ENCODE measurements at regions not wholly inside any gene's neighbourhood (a gene's known extent, or its start where the extent isn't known, plus 50 kb on each side); places are given as distances from the start of the nearest gene placed in this dataset.

DNA sequence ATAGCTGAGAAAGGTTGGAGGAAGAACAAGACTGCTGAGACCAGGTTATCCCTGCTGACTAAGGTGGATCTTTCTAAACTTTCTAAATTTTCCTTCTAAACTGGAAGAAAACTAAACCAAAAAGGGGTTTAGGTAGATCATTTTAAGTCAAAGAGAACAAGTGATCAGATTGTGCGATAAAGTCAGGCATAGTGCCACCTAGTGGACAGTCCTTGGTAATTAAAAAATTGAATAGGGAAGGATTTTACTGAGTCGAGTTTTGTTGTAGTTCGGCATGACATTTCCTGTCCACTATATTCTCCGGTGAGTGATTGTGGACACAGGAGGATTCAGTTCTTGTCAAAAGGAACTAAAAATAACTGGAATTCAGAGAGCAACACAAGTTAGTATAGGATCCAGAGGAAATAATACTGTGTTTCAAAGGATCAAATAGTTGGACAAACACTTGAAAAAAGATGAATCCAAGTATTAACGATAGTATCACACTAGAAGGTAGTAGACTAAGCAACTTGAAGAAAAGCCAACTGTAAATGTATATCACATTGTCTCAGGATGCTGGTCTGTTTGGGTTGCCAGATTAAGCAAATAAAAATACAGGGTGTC, 1236.4 kb downstream of the FAM181B start:
- DNase-seq: peak; percentile 65 to 87

DNA sequence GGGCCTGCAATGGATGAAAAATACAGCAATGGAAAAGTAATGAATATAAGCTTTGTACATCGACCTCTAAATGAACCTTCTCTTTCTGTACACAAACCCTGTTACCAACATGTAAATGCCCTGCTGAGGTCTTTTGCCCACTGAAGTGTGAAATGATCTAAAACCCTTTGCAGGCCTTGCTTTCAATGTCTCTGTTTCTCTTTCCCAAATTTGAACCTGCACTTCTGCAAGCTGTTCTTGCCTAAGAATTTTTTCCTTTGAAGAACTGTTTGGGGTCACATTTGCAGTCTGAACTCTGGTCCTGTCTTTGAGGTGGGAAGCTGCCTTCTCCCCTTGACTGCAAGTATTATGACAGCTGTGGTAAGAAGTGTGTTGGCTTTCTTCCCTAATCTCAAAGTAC, 1237.1 kb downstream of the FAM181B start:
- peak; percentile 95 to 97 for DNase-seq

DNA sequence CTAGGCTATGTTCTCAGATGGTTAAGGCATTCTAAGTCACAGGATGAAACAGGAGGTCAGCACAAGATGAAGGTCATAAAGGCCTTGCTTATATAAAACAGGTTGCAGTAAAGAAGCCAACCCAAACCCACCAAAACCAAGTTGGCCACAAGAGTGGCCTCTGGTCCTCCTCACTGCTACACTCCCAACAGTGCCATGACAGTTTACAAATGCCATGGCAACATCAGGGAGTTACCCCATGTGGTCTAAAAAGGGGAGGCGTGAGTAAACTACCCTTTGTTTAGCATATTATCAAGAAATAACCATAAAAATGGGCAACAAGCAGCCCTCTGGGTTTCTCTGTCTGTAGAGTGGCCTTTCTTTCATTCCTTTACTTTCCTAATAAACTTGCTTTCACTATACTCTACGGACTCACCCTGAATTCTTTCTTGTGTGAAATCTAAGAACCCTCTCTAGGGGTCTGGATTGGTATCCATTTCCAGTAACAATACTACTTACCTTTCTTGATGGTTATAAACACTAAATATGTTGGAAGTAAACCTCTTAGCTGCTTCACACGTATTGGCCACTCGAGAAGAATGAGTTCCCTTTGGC, 1237.9 kb downstream of the FAM181B start:
- DNase-seq: peak in 1 of 2 experiments; percentile 47

DNA sequence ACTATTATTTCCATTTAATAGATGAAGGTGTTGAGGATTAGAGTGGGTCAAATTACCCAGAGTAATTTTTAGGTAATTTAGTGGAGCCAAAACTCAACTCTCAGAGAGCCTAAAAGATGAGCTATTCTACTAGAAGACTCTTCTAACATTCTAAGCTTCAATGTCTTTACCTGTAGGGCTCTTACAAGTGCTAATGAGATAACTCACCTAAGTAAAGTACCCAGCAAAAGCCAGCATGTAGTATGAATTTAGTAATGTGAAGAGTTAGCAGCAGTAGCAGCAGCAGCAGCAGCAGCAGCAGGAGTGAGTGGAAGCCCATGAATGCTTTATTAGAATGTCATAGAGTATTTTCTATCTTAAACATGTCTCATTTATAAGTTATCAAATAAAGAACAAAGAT, 1239.2 kb downstream of the FAM181B start:
- DNase-seq: peak in 1 of 2 experiments; percentile 8

DNA sequence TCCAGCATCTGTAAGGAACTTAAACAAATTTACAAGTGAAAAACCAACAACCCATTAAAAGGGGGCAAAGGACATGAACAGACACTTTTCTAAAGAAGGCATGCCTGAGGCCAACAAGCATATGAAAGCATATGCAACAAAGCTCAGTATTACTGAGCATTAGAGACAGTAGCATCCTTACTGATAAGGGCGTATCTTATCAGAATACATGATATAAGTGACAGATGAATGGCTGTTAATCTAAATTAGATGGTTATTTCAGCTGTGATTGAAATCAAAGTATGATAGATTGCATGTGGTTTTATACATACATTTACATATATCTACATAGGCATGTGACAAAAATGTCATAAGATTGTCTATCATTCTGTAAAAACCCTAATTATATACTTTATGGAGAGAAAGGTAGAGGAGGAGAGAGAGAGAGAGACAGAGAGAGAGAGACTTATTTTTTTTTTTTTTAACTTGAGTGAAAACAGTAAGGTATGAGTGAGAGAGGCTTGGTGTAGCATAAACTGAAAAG, 1240.7 kb downstream of the FAM181B start:
- DNase-seq: peak; percentile 90 to 97

DNA sequence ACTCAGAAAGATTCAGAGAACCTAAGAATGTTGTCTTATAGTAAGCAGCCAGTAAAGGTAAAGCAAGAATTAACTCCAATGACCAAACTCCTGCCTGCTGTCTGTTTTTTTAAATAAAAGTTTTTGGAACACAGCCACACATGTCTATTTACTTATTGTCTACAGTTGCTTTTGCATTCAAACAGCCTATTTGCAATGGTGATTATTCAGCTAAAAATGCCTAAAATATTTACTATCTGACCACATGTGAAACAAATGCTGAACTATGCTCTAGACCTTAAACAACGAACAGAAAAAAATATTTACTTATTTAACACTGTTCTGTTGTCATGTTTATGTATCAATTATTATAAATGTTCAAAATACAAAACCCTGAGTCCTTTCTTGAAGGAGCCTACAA, 1246.6 kb downstream of the FAM181B start:
- DNase-seq: no peak

DNA sequence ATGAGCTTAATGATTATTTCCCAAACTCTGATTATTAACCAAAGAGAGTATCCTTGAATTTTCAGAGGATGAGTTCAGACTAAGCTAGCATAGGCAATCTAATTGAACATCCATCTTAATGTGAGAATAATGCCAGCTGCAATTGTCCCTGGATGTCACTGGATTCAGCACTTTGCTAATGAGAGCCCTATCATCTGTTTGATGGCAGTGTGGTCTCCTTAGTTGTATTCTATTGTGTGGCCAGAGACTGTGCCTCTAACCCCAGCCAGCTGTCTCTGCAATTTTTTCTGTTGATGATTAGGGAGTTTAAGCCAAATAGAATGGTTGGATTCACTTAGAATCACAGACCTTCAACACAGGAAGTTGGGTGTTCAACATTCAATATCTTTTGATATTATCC, 1249.5 kb downstream of the FAM181B start:
- no peak for DNase-seq

DNA sequence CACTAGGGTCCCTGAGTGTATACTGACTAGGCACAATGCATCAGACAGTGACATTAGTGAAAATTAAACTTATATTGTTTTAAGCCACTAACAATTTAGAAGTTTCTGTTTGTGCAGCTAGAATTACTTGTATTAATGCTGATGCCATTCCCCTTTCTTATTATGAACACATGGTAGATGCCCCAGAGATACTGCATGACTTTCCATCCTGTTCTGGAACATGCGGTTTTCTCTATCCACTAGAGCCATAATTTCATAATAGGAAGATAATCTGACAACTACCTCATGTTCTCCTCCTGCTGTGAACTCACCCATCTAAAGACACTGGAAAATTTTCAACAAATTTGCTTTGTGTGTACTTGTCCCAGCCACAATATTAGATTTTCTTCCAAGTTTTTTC, 1256.4 kb downstream of the FAM181B start:
- no peak for DNase-seq

DNA sequence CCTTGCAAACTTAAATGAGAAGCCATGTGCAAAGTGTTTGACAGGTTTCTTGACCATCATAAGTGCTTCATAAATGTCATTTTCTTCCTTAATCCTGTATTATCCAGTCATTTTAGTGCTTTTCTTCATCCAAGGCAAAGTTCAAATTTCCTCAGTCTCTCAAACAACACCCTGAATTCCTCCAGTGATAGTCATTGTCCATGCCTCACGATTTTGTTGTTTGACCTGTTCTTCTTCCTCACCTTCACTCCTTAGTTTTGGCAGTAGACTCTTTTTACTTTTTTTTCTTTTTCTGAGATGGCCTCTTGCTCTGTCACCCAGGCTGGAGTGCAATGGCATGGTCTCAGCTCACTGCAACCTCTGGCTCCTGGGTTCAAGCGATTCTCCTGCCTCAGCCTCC, 1257.3 kb downstream of the FAM181B start:
- DNase-seq: no peak

DNA sequence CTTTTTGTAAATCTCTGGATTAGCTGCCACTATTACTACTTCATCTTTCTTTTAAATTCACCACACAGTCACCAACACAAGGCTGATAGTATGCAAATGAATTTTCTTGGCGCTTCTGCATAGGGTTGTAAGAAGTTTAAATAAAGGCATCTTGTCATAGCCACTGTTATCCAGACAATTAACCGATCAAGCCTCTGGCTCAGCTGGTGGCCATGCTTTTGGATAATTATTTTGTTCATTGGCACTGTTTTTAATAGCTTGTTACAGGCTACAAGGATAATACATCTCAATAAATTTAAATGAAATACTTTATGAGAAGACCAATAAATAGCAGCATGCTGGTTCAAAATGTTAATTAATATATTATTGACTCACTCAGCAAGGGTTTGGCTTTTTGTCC, 1261.0 kb downstream of the FAM181B start:
- DNase-seq: peak in 1 of 2 experiments; percentile 17

DNA sequence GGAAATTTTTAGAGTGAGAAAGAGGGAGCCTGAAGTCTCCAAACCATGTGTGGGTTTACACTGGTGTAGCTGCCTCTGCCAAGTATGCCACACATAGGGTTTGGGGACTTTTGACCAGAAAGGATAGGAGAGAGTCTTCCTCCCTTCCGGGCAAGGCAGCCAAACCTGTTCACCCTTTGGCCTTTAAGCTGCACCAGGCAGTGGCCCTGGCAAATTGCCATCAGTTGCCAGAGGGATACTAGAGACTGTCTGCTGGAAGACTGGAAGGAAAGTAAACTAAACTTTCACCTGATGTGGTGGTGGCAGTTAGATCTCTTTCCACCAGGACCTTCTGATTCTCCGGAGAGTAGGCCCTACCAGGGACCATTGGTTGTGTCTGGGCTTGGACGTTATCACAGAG, 1263.2 kb downstream of the FAM181B start:
- DNase-seq: peak in 1 of 2 experiments; percentile 35

DNA sequence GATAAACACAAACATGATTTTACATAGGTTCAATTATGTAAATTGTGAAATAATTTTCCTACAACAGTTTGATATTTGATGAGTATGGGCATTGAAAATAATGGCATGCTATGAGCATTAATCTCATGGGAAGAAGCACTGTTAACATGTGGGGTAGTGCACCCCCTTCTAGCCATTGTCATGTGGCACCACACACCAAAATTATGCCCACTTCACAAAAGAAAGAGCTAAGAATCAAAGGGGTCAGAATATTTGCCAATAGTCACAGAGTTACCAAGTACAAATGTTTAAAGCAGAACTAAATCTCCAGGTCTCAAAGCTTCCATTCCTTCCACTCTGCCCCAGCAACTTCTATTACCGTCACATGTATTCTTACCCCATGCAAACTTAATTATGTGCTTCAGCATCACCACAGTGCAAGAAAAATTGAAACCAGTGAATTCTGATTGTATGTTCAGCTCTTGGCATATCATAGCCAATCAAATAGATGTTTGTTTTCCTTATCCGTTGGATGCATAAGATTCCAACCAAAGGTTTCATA, 1273.8 kb downstream of the FAM181B start:
- no peak for DNase-seq

DNA sequence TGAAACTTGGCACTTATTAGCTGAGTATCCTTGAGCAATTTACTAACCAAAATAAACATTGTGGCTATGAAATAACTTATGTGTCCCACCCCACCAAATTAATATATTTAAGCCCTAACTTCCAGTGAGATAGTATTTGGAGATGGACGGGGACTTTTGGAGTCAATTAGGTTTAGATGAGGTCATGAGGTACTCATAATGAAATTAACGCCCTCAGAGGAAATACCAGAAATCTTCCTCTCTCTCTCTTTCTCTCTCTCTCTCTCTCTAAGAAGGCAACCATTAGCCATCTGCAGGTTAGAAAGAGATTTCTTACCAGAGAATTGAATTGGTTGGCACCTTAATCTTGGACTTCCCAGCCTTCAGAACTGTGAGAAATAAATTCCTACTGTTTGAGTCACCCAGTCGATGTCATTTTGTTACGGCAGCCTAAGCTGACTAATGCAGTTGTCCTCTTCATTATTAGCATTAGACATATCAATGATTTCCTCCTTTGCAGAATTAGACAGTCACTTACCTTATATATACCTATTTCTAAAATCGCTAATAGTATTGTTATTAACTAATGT, 1284.0 kb downstream of the FAM181B start:
- no peak for DNase-seq

DNA sequence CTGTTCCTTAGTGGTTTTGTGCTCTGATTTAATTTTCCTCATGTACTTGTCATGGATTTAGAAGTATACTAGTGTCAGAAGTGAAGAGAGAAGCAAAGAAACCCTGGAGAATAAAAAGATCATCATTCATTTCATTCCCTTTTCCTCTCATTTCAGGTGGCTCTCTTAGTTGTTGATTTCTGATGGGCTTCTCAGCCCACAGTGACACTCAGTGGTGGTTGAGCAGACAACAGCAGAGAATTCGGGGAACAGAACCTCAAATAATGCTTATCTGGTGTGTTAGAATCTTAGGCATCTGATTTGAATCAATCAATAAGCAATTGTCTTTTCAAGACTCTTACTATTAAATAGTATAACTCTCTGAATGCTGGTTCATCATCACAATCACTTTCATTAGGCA, 1289.4 kb downstream of the FAM181B start:
- DNase-seq: peak; percentile 19 to 29

DNA sequence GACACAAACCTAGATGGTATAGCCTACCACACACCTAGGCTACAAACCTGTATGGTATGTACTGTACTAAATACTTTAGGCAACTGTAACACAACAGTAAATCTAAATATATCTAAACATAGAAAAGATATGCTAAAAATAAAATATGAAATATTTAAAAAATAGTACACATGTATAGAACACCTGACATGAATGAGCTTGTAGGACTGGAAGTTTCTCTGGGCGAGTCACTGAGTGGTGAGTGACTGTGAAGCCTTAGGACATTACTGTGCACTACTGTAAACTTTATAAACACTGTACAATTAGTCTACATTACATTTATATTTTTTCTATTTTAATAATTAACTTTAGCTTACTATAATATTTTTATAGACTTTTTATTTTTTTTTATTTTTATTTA, 1301.3 kb downstream of the FAM181B start:
- DNase-seq: no peak

DNA sequence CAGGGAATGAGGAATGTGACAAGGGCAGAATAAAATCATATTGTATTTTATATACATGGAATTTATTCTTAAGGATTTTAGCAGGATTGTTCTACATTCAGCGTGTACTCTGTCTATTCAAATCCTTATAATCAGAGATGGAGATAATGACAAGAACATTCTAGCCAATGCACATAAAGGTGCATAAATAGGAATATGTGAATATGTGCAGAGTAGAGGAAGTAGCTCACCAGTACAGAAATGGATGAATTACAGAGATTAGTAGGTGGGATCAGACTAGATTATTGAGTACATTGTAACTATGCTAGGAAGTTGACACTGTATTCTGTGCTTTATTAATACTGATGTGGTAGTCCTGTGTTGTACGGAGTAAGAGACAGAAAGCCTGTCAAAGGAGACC, 1308.8 kb downstream of the FAM181B start:
- no peak for DNase-seq

DNA sequence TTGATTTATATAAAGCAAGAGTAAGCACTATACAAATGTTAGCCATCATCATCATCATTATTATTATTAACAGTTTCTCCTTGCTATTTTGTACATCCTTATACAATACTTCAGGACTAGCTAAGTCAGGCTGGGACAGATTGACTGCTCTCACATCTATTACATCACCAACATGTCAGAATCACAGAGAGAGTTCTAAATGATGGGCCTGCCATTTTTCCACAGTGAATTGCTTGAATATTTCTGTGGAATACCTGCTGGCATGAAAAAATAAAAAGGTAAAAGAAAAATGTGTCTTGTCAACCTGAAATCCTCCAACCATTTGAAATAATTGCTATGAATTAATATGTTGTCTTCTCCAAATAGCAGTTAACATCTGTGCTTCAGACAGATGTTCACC, 1311.3 kb downstream of the FAM181B start:
- DNase-seq: no peak

DNA sequence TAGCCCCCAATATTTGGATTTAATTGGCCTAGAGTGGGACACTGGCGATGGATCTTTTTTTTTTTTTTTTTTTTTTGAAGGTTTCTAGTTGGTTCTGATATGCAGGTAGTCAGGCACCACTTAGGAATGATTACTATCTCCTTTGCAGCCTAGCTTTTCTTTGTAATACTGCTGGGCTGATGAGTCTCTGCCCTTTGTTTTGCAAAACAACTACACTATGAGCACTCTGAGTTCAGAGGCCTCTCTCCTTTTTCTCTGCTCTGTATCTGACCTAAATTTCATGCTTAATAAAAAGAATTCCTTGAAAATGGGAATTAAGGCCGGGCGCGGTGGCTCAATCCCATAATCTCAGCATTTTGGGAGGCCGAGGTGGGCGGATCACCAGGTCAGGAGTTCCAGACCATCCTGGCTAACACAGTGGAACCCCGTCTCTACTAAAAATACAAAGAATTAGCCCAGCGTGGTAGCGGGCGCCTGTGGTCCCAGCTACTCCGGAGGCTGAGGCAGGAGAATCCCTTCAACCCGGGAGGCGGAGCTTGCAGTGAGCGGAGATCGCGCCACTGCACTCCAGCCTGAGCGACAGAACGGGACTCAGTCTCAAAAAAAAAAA, 1312.3 kb downstream of the FAM181B start:
- DNase-seq: no peak

DNA sequence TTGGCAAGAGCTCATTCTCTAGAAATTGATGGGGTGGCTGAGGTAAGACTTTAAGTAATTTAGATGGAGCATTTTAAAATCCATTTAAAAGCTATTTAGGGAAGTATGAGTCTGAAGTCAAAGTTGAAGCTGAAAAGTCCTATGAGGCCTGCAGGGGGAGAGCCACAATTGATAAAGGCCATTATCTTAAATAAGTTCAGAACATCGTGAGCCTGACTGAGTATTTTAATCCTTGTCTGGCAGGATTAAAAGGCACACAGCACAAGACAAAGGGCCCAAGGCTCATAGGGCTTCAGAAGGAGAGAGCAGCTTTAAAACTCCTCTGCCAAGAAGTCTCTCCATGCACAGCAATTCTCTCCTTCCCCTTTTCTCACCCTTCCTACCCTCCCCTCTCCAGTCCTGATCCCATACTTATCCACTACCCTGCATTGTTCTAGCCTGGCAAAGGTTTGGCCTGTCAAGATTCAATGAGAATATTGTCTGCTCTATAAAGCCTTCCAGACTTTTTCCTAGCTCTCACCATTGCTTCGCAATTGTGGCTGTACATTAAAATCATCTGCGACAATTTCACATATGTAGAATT, 1312.9 kb downstream of the FAM181B start:
- peak in 1 of 2 experiments; percentile 11 for DNase-seq

DNA sequence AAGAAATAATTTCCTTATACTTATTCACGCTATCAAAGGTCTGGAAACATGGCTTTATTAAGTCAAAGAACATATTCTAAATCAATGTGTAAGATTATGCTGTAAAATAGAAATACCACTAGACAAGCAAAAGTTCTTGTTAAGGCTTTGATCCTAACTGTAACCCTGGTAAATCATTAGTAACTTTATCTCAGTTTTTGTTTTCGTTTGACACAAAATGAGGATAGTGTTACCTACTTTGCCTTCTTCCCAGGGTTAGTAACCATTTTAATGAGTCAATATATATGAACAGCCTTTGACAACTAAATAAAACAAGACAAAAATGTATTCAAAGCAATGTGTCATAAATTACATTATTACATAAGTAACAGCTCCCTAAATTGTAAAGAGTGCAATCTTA, 1336.3 kb downstream of the FAM181B start:
- DNase-seq: peak in 1 of 2 experiments; percentile 1

DNA sequence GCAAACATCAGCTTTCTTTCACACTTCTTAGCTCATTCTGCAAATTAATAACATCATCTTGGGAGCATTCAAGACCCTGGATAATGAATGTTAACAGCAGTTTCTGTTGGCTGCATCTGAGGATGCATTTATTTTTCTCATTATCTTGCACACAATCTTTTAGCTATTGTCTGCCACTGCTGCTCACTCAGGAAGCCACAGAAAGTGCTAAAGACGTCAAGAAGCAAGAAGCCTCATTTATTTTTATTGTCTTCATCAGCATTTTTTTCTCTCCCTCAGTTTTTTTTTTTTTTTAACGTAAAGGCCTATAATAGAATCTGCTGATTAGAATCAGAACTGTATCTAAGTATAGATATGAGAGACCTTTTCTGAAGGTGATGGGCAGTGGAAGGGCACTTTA, 1339.4 kb downstream of the FAM181B start:
- no peak for DNase-seq

DNA sequence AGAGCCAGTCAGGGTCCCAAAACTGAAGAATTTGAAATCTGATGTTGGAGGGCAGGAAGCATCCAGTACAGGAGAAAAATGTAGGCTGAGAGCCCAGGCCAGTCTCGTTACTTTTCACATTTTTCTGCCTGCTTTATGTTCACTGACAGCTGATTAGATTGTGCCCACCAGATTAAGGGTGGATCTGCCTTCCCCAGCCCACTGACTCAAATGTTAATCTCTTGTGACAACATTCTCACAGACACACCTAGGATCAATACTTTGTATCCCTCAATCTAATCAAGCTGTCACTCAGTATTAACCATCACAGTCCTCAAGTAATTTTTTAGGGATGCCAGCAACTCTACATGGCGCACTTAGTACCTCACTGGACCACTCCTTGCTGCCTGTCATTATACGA, 1345.3 kb downstream of the FAM181B start:
- no peak for DNase-seq

DNA sequence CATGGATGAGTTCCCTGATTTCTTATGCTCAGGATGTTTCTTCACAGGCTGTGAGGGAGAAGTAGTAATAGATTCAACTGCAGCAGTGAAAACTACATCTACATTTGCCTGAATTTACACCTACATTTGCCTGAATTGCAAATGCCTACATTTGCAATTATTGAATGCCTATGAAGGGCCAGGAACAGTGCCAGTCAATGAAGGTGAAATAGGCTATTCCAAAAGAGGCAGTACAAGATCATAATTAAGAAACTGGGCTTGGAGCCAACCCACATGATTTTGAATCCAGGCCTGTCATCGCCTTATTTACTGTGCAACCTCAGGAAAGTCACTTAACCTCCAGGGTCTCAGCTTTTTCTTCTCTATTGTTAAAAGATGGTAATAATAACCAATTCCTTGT, 1353.3 kb downstream of the FAM181B start:
- DNase-seq: peak; percentile 86 to 87

Measured in NCI-H526 (cell line).